HG02970 (cell line): ENCODE measurements at regions not wholly inside any gene's neighbourhood (a gene's known extent, or its start where the extent isn't known, plus 50 kb on each side); places are given as distances from the start of the nearest gene placed in this dataset.
"Not testable (repeated sequence)": the region's sequence is repeated elsewhere in the genome, so short reads cannot be mapped to it uniquely, and the experiment has no call there.

Source experiments
- ATAC-seq: cut with Tn5 transposase; IDR thresholded peaks from one replicate; pipeline ENCODE4 v1.9.1; 2021; ENCODE audit warnings: mild to moderate bottlenecking, moderate library complexity, moderate number of reproducible peaks; ENCODE audit not compliant: unreplicated experiment, low FRiP score

- ATAC-seq: no peak
Observed at GRCh38 chr1:60894130-60894529, 188.2 kb upstream of the NFIA start.

- no peak for ATAC-seq
Observed at GRCh38 chr1:60893136-60893930, 189.0 kb upstream of the NFIA start.

- no peak for ATAC-seq
Observed at GRCh38 chr1:60891765-60892164, 190.6 kb upstream of the NFIA start.

GRCh38 chr1:60891281-60891680 lies 191.1 kb upstream of the NFIA start:
- no peak for ATAC-seq

- no peak for ATAC-seq
Observed at GRCh38 chr1:60890664-60891063, 191.7 kb upstream of the NFIA start.

- no peak for ATAC-seq
Observed at GRCh38 chr1:60889709-60890108, 192.7 kb upstream of the NFIA start.

- ATAC-seq: no peak
Observed at GRCh38 chr1:60888126-60888525, 194.2 kb upstream of the NFIA start.

GRCh38 chr1:60886793-60887331 lies 195.5 kb upstream of the NFIA start:
- ATAC-seq: no peak

GRCh38 chr1:60886090-60886489 lies 196.3 kb upstream of the NFIA start:
- ATAC-seq: no peak

GRCh38 chr1:60880202-60880601 lies 202.2 kb upstream of the NFIA start:
- no peak for ATAC-seq

- ATAC-seq: no peak
Observed at GRCh38 chr1:60878323-60878722, 204.0 kb upstream of the NFIA start.

- no peak for ATAC-seq
Observed at GRCh38 chr1:60877376-60877775, 205.0 kb upstream of the NFIA start.

GRCh38 chr1:60876952-60877351 lies 205.4 kb upstream of the NFIA start:
- ATAC-seq: no peak

- no peak for ATAC-seq
Observed at GRCh38 chr1:60875138-60875537, 207.2 kb upstream of the NFIA start.

GRCh38 chr1:60874718-60875117 lies 207.6 kb upstream of the NFIA start:
- no peak for ATAC-seq

GRCh38 chr1:60873396-60873795 lies 209.0 kb upstream of the NFIA start:
- not testable (repeated sequence) for ATAC-seq

GRCh38 chr1:60872426-60873054 lies 209.8 kb upstream of the NFIA start:
- ATAC-seq: no peak

- no peak for ATAC-seq
Observed at GRCh38 chr1:60870269-60870865, 212.0 kb upstream of the NFIA start.

- no peak for ATAC-seq
Observed at GRCh38 chr1:60868901-60869663, 213.3 kb upstream of the NFIA start.

- ATAC-seq: no peak
Observed at GRCh38 chr1:60867782-60868181, 214.6 kb upstream of the NFIA start.
